GM12878 (cell line): ENCODE measurements at regions not wholly inside any gene's neighbourhood (a gene's known extent, or its start where the extent isn't known, plus 50 kb on each side); places are given as distances from the start of the nearest gene placed in this dataset.

Source experiments
- CREB1 ChIP-seq: IDR thresholded peaks from 2 replicates; pipeline ENCODE4 v1.6.1; 2012; ENCODE audit warnings: low read depth, mild to moderate bottlenecking, inconsistent platforms
- EZH2 ChIP-seq: IDR thresholded peaks from 2 replicates; pipeline ENCODE4 v1.6.1; 2012; ENCODE audit warnings: low read depth, mild to moderate bottlenecking, control low read depth, inconsistent platforms, low read length, borderline replicate concordance; ENCODE audit not compliant: control insufficient read depth
- SPI1 ChIP-seq: IDR thresholded peaks from 2 replicates; pipeline ENCODE4 v1.6.1; 2011; ENCODE audit warnings: low read depth, mild to moderate bottlenecking, low read length, moderate library complexity, borderline replicate concordance; ENCODE audit not compliant: insufficient read depth

- TF ChIP-seq SPI1 (no peak), CREB1 (no peak), EZH2 (no peak)
Measured at GRCh38 chr4:13694256-13694655, 66.7 kb upstream of the BOD1L1 start.
